ENCODE measurements at regions not wholly inside any gene's neighbourhood (a gene's known extent, or its start where the extent isn't known, plus 50 kb on each side); places are given as distances from the start of the nearest gene placed in this dataset.
"Not testable (repeated sequence)": the region's sequence is repeated elsewhere in the genome, so short reads cannot be mapped to it uniquely, and the experiment has no call there.

DNA sequence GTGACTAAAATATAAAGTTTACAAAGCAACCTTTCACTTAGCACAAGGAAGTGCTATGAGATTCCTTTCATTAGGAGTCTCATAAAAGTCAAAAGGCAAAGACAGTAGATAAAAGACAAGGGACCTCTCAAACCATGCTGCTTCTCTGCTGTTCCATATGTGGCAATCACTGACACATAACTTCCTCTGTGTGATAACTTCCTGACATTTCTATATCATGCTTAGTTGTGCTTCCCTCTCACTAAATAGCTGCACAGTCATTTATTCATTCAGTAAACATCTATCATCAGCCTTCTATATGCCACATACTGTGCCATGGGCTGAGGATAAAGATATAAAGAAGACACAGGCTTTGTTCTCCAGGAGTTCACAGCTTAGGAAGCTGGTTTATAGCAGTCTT lies 214.8 kb upstream of the GRIK2 start:
- Histone ChIP-seq H3K4me3 (ENCODE audit: low read depth in 1 of 3, low read length in 3 of 3) (no peak overlapping the region), H3K9me3 (ENCODE audit: control insufficient read depth in 4 of 4, low read length in 3 of 4) (no peaks in the 10 kb centered on the region), H3K9ac (ENCODE audit: low read depth in 1 of 2, low read length in 2 of 2) (no peak overlapping the region), H3K4me1 (ENCODE audit: control insufficient read depth in 4 of 4, insufficient read depth in 4 of 4, low read length in 3 of 4) (no peaks in the 10 kb centered on the region), H3K36me3 (ENCODE audit: control insufficient read depth in 4 of 4, insufficient read depth in 3 of 4, low read depth in 1 of 4, low read length in 3 of 4) (no peaks in the 10 kb centered on the region), H3K27me3 (ENCODE audit: control insufficient read depth in 4 of 4, insufficient read depth in 4 of 4, low read length in 3 of 4) (no peaks in the 10 kb centered on the region), H3K27ac (ENCODE audit: low read depth in 1 of 2, low read length in 2 of 2) (no peak overlapping the region)
- DNase-seq (ENCODE audit: low spot score), result no peak
- TF ChIP-seq NR2F2 (IDR thresholded peaks at IDR 0.05), result no peak
- no peak for TF ChIP-seq HNF4A (conservative IDR thresholded peaks at IDR 0.05)
- TF ChIP-seq GABPA (IDR thresholded peaks at IDR 0.05 in 1 of 2, conservative IDR thresholded peaks at IDR 0.05 in 1 of 2), result no peak
- TF ChIP-seq, protein P1, sequence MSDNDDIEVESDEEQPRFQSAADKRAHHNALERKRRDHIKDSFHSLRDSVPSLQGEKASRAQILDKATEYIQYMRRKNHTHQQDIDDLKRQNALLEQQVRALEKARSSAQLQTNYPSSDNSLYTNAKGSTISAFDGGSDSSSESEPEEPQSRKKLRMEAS (IDR thresholded peaks at IDR 0.05), result no peak
- TF ChIP-seq, protein P2, sequence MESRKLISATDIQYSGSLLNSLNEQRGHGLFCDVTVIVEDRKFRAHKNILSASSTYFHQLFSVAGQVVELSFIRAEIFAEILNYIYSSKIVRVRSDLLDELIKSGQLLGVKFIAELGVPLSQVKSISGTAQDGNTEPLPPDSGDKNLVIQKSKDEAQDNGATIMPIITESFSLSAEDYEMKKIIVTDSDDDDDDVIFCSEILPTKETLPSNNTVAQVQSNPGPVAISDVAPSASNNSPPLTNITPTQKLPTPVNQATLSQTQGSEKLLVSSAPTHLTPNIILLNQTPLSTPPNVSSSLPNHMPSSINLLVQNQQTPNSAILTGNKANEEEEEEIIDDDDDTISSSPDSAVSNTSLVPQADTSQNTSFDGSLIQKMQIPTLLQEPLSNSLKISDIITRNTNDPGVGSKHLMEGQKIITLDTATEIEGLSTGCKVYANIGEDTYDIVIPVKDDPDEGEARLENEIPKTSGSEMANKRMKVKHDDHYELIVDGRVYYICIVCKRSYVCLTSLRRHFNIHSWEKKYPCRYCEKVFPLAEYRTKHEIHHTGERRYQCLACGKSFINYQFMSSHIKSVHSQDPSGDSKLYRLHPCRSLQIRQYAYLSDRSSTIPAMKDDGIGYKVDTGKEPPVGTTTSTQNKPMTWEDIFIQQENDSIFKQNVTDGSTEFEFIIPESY (IDR thresholded peaks at IDR 0.05), result no peak
- no peak for TF ChIP-seq TAF1 (conservative IDR thresholded peaks at IDR 0.05)

DNA sequence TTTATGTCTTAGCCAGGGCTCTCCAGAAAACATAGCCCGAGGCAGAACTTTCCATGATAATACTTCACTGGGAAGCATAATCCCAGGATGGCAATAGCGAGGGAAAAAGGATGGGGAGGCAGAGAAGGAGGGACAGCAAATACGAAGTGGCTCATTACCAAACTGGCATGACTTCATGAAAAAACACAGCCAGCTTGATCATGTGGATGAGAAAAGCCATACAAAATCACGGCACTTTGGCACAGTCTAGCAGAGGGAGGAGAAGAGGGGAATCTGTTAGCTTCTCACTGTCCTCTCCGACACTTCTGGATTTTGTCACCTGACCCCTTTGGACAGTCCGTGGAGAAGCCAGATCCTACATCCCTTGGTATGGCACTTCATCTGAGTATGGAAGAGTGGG lies 212.5 kb upstream of the GRIK2 start:
- no peak overlapping the region for H3K4me3 ChIP-seq (ENCODE audit: low read depth in 1 of 3, low read length in 3 of 3)
- no peaks in the 10 kb centered on the region for H3K36me3 ChIP-seq (ENCODE audit: control insufficient read depth in 4 of 4, insufficient read depth in 3 of 4, low read depth in 1 of 4, low read length in 3 of 4)
- no peak for TF ChIP-seq FOXA1 (IDR thresholded peaks at IDR 0.05)
- no peak overlapping the region for H3K27ac ChIP-seq (ENCODE audit: low read depth in 1 of 2, low read length in 2 of 2)
- 73% methylated on average over 6 of the region's 6 CpGs for WGBS
- H3K4me1 ChIP-seq (ENCODE audit: control insufficient read depth in 4 of 4, insufficient read depth in 4 of 4, low read length in 3 of 4), result no peaks in the 10 kb centered on the region
- DNase-seq (ENCODE audit: low spot score), result no peak
- no peaks in the 10 kb centered on the region for H3K9me3 ChIP-seq (ENCODE audit: control insufficient read depth in 4 of 4, low read length in 3 of 4)
- H3K27me3 ChIP-seq (ENCODE audit: control insufficient read depth in 4 of 4, insufficient read depth in 4 of 4, low read length in 3 of 4), result no peaks in the 10 kb centered on the region
- H3K9ac ChIP-seq (ENCODE audit: low read depth in 1 of 2, low read length in 2 of 2), result no peak overlapping the region

- not testable (repeated sequence) for H3K36me3 ChIP-seq (ENCODE audit: control insufficient read depth in 4 of 4, insufficient read depth in 3 of 4, low read depth in 1 of 4, low read length in 3 of 4); H3K9me3 ChIP-seq (ENCODE audit: control insufficient read depth in 4 of 4, low read length in 3 of 4); H3K4me3 ChIP-seq (ENCODE audit: low read depth in 1 of 3, low read length in 3 of 3); H3K27me3 ChIP-seq (ENCODE audit: control insufficient read depth in 4 of 4, insufficient read depth in 4 of 4, low read length in 3 of 4); H3K4me1 ChIP-seq (ENCODE audit: control insufficient read depth in 4 of 4, insufficient read depth in 4 of 4, low read length in 3 of 4); H3K27ac ChIP-seq (ENCODE audit: low read depth in 1 of 2, low read length in 2 of 2); DNase-seq (ENCODE audit: low spot score); H3K9ac ChIP-seq (ENCODE audit: low read depth in 1 of 2, low read length in 2 of 2)
- 80% methylated on average over 12 of the region's 12 CpGs for WGBS
These were observed 205.2 kb upstream of the GRIK2 start for GRCh38 chr6:101188285-101188798.

DNA sequence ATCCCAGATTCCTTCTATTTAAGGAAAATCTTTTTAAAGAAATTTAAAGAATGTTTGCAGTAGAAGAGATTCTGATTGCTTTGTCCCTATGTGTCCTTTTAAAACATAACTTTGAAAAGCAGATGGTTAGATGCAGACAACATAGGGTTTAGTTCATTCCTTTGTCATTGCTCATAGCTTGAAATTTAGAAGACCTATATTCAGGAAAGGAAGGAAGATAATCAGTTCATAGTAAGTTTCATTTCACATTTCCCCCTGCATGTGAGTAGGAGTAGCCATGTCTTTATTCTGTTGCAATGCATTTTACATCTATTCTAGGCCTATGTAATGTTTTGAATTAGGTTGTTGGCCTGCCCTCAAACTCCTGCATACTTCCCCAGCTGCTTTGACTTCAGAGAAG lies 197.9 kb upstream of the GRIK2 start:
- no peaks in the 10 kb centered on the region for H3K9me3 ChIP-seq (ENCODE audit: control insufficient read depth in 4 of 4, low read length in 3 of 4)
- no peak for TF ChIP-seq REST (IDR thresholded peaks at IDR 0.05)
- TF ChIP-seq JUND (IDR thresholded peaks at IDR 0.05), result no peak
- no peak for DNase-seq (ENCODE audit: low spot score)
- no peaks in the 10 kb centered on the region for H3K27me3 ChIP-seq (ENCODE audit: control insufficient read depth in 4 of 4, insufficient read depth in 4 of 4, low read length in 3 of 4)
- H3K4me3 ChIP-seq (ENCODE audit: low read depth in 1 of 3, low read length in 3 of 3), result no peak overlapping the region
- H3K9ac ChIP-seq (ENCODE audit: low read depth in 1 of 2, low read length in 2 of 2), result no peak overlapping the region
- no peak overlapping the region for H3K27ac ChIP-seq (ENCODE audit: low read depth in 1 of 2, low read length in 2 of 2)
- H3K4me1 ChIP-seq (ENCODE audit: control insufficient read depth in 4 of 4, insufficient read depth in 4 of 4, low read length in 3 of 4), result no peaks in the 10 kb centered on the region
- H3K36me3 ChIP-seq (ENCODE audit: control insufficient read depth in 4 of 4, insufficient read depth in 3 of 4, low read depth in 1 of 4, low read length in 3 of 4), result no peaks in the 10 kb centered on the region
